OCI-LY1 (cell line): ENCODE measurements at regions not wholly inside any gene's neighbourhood (a gene's known extent, or its start where the extent isn't known, plus 50 kb on each side); places are given as distances from the start of the nearest gene placed in this dataset.

Experiments used
- EZH2 ChIP-seq: fragments of 200-600 bp; sonication (generic), shearing (Covaris generic); IDR thresholded peaks from 2 replicates; pipeline ENCODE4 v1.8.0; 2017; ENCODE audit warnings: borderline replicate concordance, mixed run types, mild to moderate bottlenecking, antibody characterized with exemption, low read length, moderate library complexity, mixed read lengths
- TF ChIP-seq, protein P1 (sequence below): fragments of 200-600 bp; sonication (generic), shearing (Covaris generic); IDR thresholded peaks from 2 replicates; pipeline ENCODE4 v1.5.1; 2017; ENCODE audit warnings: mild to moderate bottlenecking, antibody characterized with exemption, low read length, moderate library complexity, mixed read lengths

DNA sequence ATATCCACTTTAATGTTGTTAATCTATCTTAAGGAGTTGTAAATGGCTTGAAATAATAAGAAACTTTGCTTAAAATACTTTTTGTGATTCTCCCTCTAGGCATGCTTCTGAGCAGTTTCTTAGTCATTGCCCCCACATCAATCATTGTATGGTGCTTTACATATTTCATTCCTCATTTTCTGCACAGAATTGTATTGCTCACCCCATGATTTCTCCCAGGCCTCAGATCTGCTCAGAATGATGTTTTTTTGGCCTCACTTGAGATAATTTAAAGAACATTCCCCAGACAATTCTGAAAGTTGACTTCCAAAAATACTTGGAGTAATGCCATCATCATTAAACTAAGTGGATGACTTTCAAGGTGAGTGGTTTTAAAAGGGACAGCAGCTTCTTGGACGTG is 82.1 kb upstream of the PRPS1L1 start:
- TF ChIP-seq, protein P1, sequence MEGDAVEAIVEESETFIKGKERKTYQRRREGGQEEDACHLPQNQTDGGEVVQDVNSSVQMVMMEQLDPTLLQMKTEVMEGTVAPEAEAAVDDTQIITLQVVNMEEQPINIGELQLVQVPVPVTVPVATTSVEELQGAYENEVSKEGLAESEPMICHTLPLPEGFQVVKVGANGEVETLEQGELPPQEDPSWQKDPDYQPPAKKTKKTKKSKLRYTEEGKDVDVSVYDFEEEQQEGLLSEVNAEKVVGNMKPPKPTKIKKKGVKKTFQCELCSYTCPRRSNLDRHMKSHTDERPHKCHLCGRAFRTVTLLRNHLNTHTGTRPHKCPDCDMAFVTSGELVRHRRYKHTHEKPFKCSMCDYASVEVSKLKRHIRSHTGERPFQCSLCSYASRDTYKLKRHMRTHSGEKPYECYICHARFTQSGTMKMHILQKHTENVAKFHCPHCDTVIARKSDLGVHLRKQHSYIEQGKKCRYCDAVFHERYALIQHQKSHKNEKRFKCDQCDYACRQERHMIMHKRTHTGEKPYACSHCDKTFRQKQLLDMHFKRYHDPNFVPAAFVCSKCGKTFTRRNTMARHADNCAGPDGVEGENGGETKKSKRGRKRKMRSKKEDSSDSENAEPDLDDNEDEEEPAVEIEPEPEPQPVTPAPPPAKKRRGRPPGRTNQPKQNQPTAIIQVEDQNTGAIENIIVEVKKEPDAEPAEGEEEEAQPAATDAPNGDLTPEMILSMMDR = no peak
- TF ChIP-seq EZH2 = no peak
